ENCODE measurements at regions not wholly inside any gene's neighbourhood (a gene's known extent, or its start where the extent isn't known, plus 50 kb on each side); places are given as distances from the start of the nearest gene placed in this dataset.
A peak's percentile ranks its signal among the peaks of the same experiment; 100 is the strongest.

GRCh38 chr13:74043237-74043636 lies 91.0 kb downstream of the KLF12 start:
- DNase-seq: no peak

- DNase-seq: peak in 3 of 4 experiments; percentile 2 to 11 (median 6)
Observed at GRCh38 chr13:74040200-74040599, 94.0 kb downstream of the KLF12 start.

GRCh38 chr13:74039667-74040066 lies 94.5 kb downstream of the KLF12 start:
- no peak for DNase-seq

DNA sequence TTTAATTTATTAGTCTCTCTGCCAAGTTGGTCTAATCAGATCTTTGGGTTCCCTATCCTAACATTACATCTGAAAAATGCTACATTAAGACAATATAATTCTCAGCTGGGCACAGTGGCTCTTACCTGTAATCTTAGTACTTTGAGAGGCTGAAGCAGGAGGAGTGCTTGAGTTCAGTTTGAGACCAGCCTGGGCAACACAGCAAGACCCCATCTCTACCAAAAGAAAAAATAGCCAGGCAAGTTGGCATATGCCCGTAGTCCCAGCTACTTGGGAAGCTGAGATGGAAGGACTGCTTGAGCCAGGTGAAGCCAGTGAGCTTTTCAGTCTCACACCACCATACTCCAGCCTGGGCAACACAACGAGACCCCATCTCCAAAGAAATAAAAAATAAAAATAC lies 95.0 kb downstream of the KLF12 start:
- DNase-seq: no peak

DNA sequence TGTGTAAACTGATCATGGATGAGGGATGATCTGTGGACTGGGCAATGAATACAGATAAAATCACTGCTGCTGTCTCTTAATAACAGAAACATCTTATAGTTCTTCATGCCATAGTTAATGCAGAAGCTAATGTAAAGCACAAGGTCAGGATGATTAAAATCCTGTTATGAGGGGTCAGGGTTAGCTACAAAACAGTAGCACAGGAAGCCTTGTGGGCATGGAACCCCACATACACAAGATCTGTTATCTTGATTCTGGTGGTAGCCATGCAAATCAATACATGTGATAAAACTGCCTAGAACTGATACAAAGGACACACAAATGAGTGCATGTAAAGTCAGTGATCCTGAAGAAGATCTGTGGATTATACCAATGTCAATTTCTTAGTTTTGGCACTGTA lies 96.4 kb downstream of the KLF12 start:
- DNase-seq: no peak

GRCh38 chr13:74036373-74036772 lies 97.8 kb downstream of the KLF12 start:
- DNase-seq: no peak

DNA sequence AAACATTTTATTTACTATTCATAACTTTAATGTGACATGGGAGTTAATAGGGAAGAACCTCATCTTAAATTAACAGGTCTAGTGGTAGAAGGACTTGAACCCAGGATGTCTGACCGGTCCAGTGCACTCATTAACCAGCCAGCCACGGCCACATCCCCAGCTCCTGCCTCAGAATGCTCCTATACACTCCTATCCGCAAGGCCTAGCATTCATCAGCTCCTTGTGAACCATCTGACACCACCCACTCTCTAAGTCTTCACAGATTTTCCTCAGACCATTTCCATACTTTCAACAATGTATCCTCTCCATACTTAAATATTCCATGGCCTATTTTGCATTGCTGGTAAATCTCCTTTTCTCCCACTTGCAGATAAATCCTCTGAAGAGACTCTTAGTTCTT lies 98.3 kb downstream of the KLF12 start:
- no peak for DNase-seq

DNA sequence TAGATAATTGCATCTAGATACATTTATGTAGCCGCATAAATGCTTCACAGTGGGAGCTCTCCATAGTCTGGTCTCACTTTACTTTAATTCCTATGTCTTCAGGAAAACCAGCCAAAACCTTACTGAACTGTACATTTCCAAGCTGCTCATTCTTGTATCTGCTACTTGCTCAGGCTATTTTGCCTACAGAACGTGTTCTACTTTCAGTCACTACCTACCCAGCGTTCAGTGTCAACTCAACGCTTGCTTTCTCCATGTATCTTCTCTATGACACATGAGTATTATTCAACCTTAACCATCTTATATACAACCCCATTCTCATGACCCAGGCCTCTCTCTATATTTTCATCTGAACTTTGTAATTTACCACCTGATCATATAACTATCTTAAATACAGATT lies 101.9 kb downstream of the KLF12 start:
- no peak for DNase-seq

DNA sequence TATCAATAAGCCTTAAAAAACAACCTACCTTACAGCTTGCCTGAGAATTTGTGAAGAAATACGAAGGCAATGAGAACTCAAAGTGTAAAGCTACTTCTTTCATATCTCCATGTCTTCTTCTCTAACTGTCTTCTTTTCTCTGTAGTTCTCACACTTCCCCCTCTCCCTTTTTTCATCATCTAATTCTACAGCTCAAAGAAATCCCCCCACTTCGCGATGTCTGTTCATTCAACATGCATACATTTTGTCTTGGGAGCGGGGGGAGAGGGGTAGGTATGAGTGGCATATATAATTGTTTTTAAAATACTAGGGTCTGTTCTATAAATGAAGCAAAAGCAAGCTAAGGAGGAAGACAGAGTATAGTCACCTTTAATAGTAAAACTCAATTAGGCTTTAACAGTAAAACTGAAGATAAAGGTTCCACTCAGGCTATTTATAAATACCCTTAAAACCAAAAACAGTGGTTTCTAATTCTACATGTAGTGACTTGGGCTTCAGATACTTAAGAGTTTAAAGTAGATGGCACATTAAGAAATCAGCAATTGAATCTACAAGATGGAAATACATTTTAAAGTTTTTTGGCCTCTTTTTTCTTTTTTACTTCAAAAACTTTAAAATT lies 106.9 kb downstream of the KLF12 start:
- no peak for DNase-seq

- DNase-seq: no peak
Observed at GRCh38 chr13:74026753-74027152, 107.5 kb downstream of the KLF12 start.

DNA sequence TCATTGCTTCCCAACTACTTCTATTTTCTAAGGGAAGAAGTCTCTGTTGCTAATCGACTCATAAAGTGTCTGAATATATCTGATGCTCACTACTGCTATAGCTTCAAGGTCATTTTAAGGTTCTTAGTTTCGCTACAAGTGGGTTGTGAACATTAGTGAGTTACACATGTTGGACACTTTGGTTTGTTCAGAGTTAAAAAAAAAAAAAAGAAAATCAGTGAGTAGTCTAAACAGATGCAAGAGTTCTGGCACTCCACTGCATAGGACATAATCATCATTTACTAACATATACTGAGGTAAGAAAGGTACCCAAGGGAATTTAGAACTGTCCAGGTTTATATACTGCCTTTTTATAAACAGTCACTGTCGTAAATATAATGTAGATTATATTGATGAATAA lies 108.8 kb downstream of the KLF12 start:
- DNase-seq: no peak

- no peak for DNase-seq
Observed at GRCh38 chr13:74024856-74025255, 109.3 kb downstream of the KLF12 start.

- DNase-seq: no peak
Observed at GRCh38 chr13:74024314-74024713, 109.9 kb downstream of the KLF12 start.

- no peak for DNase-seq
Observed at GRCh38 chr13:74023484-74023883, 110.7 kb downstream of the KLF12 start.

DNA sequence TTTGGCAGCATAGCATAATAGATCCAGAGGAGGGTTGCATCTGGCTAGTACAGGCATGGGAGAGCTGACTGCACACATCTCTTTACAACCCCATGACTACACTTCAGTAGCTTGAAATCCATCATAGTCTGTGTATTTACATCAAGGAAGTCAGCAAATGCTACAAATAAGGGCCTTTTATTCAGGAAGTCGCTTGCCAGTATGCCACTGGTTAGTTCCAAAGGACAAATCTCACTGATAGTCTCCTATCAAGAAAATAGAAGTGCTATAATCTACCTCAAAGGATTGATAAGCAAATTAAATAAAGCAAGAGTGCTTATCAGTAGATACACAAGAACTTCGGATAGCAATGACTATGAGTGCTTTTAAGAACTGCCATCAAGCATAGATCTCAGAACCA lies 112.7 kb downstream of the KLF12 start:
- DNase-seq: no peak

DNA sequence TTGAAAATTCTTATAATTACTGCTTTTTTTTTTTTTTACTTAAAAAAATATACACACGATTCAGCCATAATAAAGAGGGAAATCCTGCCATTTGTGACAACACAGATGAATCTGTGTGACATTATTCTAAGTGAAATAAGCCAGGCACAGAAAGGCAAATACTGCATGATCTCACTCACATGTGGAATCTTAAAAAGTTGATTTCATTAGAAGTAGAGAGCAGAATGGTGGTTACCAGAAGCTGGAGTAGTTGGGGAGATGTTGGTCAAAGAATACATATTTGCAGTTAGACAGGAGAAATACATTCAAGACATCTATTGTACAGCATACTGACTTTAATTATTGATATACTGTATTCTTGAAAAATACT lies 116.2 kb downstream of the KLF12 start:
- DNase-seq: no peak

DNA sequence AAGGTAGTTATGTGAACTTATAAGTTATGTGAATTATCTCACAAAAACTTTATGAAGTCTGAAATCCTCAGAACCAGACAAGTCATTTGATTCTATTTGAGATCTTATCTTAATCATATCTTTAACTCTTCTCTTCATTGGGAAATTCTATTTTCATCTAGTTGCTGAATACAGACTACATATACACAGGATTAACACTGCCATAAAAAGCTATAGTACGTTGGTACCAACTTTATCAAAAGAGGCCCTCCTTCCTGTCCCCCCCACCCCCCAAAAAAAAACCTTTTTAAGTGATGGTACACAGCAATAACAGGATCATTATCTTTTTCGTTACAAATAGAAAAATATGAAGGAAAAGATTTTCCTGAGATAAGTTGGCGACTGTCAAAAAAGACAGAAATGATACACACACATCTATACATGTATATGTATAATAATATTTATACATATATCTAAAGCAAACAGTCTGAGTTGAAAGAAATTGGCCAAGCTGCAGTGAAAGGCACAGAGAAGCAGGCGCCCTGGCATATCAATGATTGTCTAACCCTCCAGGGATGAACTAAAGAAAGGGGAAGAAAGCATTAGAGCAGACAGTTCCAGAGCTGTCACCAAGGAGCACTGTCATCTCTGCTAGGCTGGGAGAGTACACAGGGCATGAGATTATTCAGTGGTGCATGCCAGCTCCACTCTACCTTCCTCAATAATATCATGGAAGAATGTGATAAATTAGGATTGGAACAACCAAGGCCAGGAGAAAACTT lies 116.7 kb downstream of the KLF12 start:
- no peak for DNase-seq

- no peak for DNase-seq
Observed at GRCh38 chr13:74015137-74015536, 119.1 kb downstream of the KLF12 start.

DNA sequence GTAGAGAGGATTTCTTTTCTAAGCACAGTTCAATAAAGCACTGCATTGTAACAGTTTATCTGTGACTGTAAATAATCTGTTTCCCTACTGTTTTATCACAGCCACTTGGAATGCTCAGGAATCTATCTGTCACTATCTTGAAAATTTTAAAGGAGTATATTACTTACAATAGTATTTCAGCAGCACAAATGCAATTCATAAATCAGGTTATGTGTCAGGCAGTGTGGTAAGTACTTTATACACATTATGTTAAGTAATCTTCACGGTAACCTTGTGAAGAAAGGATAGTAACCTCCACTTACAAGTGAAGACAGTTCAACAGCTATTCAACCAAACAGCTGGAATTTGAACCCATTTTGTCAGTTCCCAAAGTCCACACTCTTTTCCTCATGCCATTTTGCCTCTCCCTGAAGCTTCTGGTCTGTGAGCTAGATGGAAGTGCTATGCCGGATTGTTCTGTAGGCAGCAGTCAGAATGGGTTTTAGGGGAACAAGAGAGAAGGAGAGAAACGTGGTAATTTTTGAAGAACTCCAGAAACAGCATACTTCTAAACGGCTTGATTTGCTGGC lies 125.0 kb downstream of the KLF12 start:
- no peak for DNase-seq

DNA sequence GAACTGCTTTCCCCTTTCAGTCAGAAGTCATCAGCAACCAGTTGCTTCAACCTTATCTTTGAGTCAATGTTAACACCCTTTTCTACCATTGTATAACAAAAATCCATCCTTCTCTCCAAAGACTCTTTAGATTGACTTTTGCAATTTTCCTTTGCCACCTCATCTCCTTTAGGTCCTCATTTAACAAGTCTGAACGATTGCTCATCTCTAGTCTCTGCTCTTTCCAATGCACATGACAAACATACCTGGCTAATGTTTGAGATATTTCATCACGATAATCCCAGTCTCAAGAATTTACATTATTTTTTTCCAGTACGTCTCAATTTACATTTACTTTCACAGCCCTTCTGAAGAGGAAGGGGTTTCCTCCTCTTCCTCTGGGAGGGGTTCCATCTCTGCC lies 127.5 kb downstream of the KLF12 start:
- no peak for DNase-seq

DNA sequence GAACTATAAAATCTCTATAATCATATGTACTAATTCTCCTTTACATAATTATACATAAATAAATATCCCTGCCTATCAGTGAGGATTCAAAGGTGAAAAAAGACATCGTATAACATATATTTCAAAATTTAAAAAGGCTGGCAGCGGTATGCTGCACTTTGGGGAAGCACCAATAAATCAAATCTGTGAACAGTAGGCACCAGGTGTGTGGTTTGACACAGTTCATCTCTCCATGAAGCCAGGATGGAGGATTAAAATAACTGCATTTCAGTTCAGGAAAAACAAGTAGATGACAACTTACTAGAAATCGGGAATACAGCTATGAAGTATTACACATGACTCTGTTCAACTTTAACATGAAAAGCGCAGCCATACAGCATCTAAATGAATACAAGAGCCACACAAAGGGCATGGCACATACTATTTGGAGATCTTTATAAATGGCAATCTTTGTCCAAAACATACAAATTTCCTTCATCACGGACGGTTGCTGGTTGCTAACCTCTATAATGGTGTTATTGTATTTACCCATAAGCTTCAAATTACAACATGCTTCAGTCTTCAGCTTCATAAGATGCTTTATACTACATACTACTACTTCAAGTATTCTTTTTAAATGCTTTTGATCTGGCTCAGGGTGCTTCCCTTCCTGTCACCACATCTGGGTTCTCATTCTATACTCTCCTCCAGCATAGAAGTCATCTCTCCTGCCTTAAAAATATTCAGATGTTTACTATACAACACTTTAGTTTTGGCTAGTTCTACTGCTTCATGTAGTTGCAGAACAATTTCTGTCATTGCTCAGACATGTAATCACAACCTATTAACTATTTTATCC lies 128.7 kb downstream of the KLF12 start:
- no peak for DNase-seq

- DNase-seq: no peak
Observed at GRCh38 chr13:74004109-74004508, 130.1 kb downstream of the KLF12 start.

DNA sequence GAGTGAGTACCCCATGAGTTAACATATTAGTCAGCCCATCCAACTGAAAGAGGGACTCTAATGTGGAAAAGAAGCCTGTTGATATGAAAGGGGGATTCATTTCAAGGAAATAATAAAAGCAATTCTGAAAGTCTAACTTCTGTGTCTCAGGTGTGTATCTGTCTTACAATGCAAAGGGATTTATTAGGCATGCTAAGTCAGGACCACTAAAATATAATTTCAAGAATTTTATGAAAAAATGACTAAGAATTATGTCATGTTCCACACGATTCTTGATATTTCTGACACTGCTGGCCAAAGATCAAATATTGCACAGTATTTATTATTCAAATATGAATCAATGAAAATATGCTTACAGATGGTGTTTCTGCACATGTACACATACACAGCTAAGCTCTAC lies 130.8 kb downstream of the KLF12 start:
- DNase-seq: no peak
